ENCODE measurements at regions not wholly inside any gene's neighbourhood (a gene's known extent, or its start where the extent isn't known, plus 50 kb on each side); places are given as distances from the start of the nearest gene placed in this dataset.

DNA sequence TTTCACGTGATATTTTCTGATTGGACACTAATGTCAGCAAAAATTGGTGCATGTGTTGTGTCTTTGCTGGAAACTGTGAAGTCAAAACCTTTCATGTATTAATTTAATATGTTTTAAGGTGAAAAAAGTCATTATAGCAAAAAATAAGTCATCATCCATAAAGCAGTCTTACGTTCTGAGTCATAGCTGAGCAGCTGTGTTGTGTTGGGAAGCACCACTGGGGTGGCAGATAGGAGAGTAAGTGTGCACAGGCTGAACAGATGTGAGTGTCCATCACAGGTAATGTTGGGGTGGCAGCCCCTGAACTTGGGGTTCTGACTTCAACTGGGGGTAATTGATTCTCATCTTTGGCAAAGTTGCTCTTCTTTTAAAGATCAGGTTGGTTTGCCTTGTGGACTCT is 156.8 kb downstream of the NXNL2 start:
- no peaks in the 10 kb centered on the region for H3K9me3 ChIP-seq (replicated peaks; ENCODE audit: control insufficient read depth, insufficient read depth, low read length)
- FAIRE-seq = no peak
- POLR2A ChIA-PET = no interaction called here

More for the DNA sequence above, 156.8 kb downstream of the NXNL2 start:
- in situ Hi-C loops (cut with MboI) = no loop called here
- Histone ChIP-seq H3K79me2 (ENCODE audit: control insufficient read depth, insufficient read depth, low read length) (no peaks in the 10 kb centered on the region), H3K27me3 (replicated peaks in 1 of 2; ENCODE audit: control insufficient read depth in 2 of 2, insufficient read depth in 2 of 2, low read length in 1 of 2) (no peaks in the 10 kb centered on the region), H3K4me3 (no peak overlapping the region), H2AFZ (ENCODE audit: control insufficient read depth, low read depth, low read length) (no peak overlapping the region), H4K20me1 (ENCODE audit: control insufficient read depth, insufficient read depth) (no peaks in the 10 kb centered on the region), H3K27ac (ENCODE audit: control insufficient read depth, insufficient read depth) (no peak overlapping the region), H3K9ac (ENCODE audit: control insufficient read depth, insufficient read depth, low read length) (no peak overlapping the region), H3K4me2 (ENCODE audit: control insufficient read depth, insufficient read depth) (no peak overlapping the region), H3K36me3 (ENCODE audit: control insufficient read depth in 2 of 2, insufficient read depth in 2 of 2, low read length in 1 of 2) (no peaks in the 10 kb centered on the region), H3K4me1 (ENCODE audit: control insufficient read depth, insufficient read depth, low read length) (no peaks in the 10 kb centered on the region)
- ChIA-PET SMC1A (ENCODE audit: uncharacterized antibody, unreplicated experiment) (no interaction called here), RAD21 (ENCODE audit: unreplicated experiment) (no interaction called here), CTCF (no interaction called here)
- TF ChIP-seq HDAC6 (IDR thresholded peaks at IDR 0.05; ENCODE audit: unreplicated experiment) (no peak), ZNF24 (IDR thresholded peaks at IDR 0.05) (no peak), BMI1 (IDR thresholded peaks at IDR 0.05; ENCODE audit: borderline replicate concordance) (no peak), IRF3 (IDR thresholded peaks at IDR 0.05) (no peak), JUNB (IDR thresholded peaks at IDR 0.05) (peak; percentile 26; the same call in 1 of the 2 replicates), EZH2 (IDR thresholded peaks at IDR 0.05; ENCODE audit: borderline replicate concordance, control insufficient read depth, low read depth, low read length) (no peak)
- TF ChIP-seq, protein P1, sequence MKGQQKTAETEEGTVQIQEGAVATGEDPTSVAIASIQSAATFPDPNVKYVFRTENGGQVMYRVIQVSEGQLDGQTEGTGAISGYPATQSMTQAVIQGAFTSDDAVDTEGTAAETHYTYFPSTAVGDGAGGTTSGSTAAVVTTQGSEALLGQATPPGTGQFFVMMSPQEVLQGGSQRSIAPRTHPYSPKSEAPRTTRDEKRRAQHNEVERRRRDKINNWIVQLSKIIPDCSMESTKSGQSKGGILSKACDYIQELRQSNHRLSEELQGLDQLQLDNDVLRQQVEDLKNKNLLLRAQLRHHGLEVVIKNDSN (IDR thresholded peaks at IDR 0.05; ENCODE audit: borderline replicate concordance, extremely low read length, insufficient read depth, low read depth, low read length) = no peak
- TF ChIP-seq, protein P2, sequence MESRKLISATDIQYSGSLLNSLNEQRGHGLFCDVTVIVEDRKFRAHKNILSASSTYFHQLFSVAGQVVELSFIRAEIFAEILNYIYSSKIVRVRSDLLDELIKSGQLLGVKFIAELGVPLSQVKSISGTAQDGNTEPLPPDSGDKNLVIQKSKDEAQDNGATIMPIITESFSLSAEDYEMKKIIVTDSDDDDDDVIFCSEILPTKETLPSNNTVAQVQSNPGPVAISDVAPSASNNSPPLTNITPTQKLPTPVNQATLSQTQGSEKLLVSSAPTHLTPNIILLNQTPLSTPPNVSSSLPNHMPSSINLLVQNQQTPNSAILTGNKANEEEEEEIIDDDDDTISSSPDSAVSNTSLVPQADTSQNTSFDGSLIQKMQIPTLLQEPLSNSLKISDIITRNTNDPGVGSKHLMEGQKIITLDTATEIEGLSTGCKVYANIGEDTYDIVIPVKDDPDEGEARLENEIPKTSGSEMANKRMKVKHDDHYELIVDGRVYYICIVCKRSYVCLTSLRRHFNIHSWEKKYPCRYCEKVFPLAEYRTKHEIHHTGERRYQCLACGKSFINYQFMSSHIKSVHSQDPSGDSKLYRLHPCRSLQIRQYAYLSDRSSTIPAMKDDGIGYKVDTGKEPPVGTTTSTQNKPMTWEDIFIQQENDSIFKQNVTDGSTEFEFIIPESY (IDR thresholded peaks at IDR 0.05) = no peak
- no peak for DNase-seq (ENCODE audit: low read depth, low spot score)
- WGBS (ENCODE audit: insufficient coverage, insufficient replicate concordance, low lambda C conversion rate, missing lambda C conversion rate) = 4% methylated on average over 2 of the region's 2 CpGs
- BruUV-seq (replicated peaks) = no TSS peak
- intact Hi-C loops (cut with micrococcal nuclease; ENCODE audit: unreplicated experiment) = no loop called here
- no peak for ATAC-seq
